Parathyroid adenoma (tissue), 2 donors: ENCODE measurements at regions not wholly inside any gene's neighbourhood (a gene's known extent, or its start where the extent isn't known, plus 50 kb on each side); places are given as distances from the start of the nearest gene placed in this dataset.
"Not testable (repeated sequence)": the region's sequence is repeated elsewhere in the genome, so short reads cannot be mapped to it uniquely, and the experiment has no call there.

ENCODE experiments used
- H2AFZ ChIP-seq: fragments of 300-600 bp; sonication (generic); one replicate; pipeline ENCODE4 v1.7.0; 2017; ENCODE audit warnings: antibody characterized with exemption, mild to moderate bottlenecking
- H3K27ac ChIP-seq: fragments of 300-600 bp; sonication (generic); one replicate; pipeline ENCODE4 v1.7.0; 2017
- H3K27me3 ChIP-seq: fragments of 300-600 bp; sonication (generic); one replicate; pipeline ENCODE4 v1.7.0; 2017; ENCODE audit warnings: low read length; ENCODE audit not compliant: control insufficient read depth, insufficient read depth
- H3K36me3 ChIP-seq: fragments of 300-600 bp; sonication (generic); one replicate; pipeline ENCODE4 v1.7.0; 2017; ENCODE audit warnings: low read length; ENCODE audit not compliant: control insufficient read depth, insufficient read depth
- H3K4me1 ChIP-seq: fragments of 300-600 bp; sonication (generic); one replicate; pipeline ENCODE4 v1.7.0; 2017; ENCODE audit warnings: control low read depth
- H3K4me2 ChIP-seq: fragments of 300-600 bp; sonication (generic); one replicate; pipeline ENCODE4 v1.7.0; 2017; ENCODE audit warnings: low read length
- H3K4me3 ChIP-seq: fragments of 300-600 bp; sonication (generic); one replicate; pipeline ENCODE4 v1.7.0; 2017; ENCODE audit warnings: low read depth, low read length
- H3K79me2 ChIP-seq: fragments of 300-600 bp; sonication (generic); one replicate; pipeline ENCODE4 v1.7.0; 2017; ENCODE audit warnings: control low read depth
- H3K9ac ChIP-seq: fragments of 300-600 bp; sonication (generic); one replicate; pipeline ENCODE4 v1.7.0; 2017; ENCODE audit warnings: mild to moderate bottlenecking
- H3K9me3 ChIP-seq: fragments of 300-600 bp; sonication (generic); one replicate; pipeline ENCODE4 v1.7.0; 2017; ENCODE audit warnings: low read length; ENCODE audit not compliant: control insufficient read depth
- CTCF ChIP-seq: fragments of 300-600 bp; sonication (generic); IDR thresholded peaks from one replicate; pipeline ENCODE4 v1.7.0; 2017; ENCODE audit warnings: antibody characterized with exemption, mild to moderate bottlenecking
- donor health status: primary hyperparathyroidism.

GRCh38 chr3:192993411-192993810 is 75.8 kb upstream of the MB21D2 start:
- Histone ChIP-seq H3K4me2 (no peak overlapping the region), H3K4me1 (no peaks in the 10 kb centered on the region), H3K79me2 (no peaks in the 10 kb centered on the region), H3K36me3 (no peaks in the 10 kb centered on the region), H3K4me3 (no peak overlapping the region), H3K27me3 (no peaks in the 10 kb centered on the region), H2AFZ (no peak overlapping the region), H3K27ac (peak overlapping the region; percentile 3), H3K9ac (no peak overlapping the region), H3K9me3 (no peaks in the 10 kb centered on the region)
- TF ChIP-seq CTCF, result no peak

- H3K36me3 ChIP-seq, H3K9me3 ChIP-seq, H3K79me2 ChIP-seq, H3K4me3 ChIP-seq, H3K27me3 ChIP-seq, H3K27ac ChIP-seq, H3K4me2 ChIP-seq, H2AFZ ChIP-seq, H3K9ac ChIP-seq, H3K4me1 ChIP-seq: not testable (repeated sequence)
These were observed 83.5 kb upstream of the MB21D2 start for GRCh38 chr3:193001113-193001512.

- H2AFZ ChIP-seq, H3K4me3 ChIP-seq, H3K27ac ChIP-seq, H3K4me1 ChIP-seq, H3K36me3 ChIP-seq, H3K9me3 ChIP-seq, H3K27me3 ChIP-seq, H3K79me2 ChIP-seq, H3K9ac ChIP-seq, H3K4me2 ChIP-seq: not testable (repeated sequence)
These were observed 86.0 kb upstream of the MB21D2 start for GRCh38 chr3:193003624-193004023.

GRCh38 chr3:193008654-193009053 is 91.0 kb upstream of the MB21D2 start:
- Histone ChIP-seq H3K4me2 (no peak overlapping the region), H3K9me3 (no peaks in the 10 kb centered on the region), H3K4me1 (no peaks in the 10 kb centered on the region), H3K27me3 (no peaks in the 10 kb centered on the region), H3K4me3 (no peak overlapping the region), H3K79me2 (no peaks in the 10 kb centered on the region), H3K36me3 (no peaks in the 10 kb centered on the region), H3K9ac (no peak overlapping the region), H3K27ac (no peak overlapping the region), H2AFZ (no peak overlapping the region)
- no peak for TF ChIP-seq CTCF

- H3K4me3 ChIP-seq, result no peak overlapping the region
- no peak overlapping the region for H3K9ac ChIP-seq
- H2AFZ ChIP-seq, result no peak overlapping the region
- no peaks in the 10 kb centered on the region for H3K4me1 ChIP-seq
- no peaks in the 10 kb centered on the region for H3K9me3 ChIP-seq
- no peak overlapping the region for H3K4me2 ChIP-seq
- no peaks in the 10 kb centered on the region for H3K27me3 ChIP-seq
- no peaks in the 10 kb centered on the region for H3K79me2 ChIP-seq
- no peaks in the 10 kb centered on the region for H3K36me3 ChIP-seq
- TF ChIP-seq CTCF, result no peak
- H3K27ac ChIP-seq, result no peak overlapping the region
These were observed 92.5 kb upstream of the MB21D2 start for GRCh38 chr3:193010191-193010590.

GRCh38 chr3:193011958-193012357 is 94.3 kb upstream of the MB21D2 start:
- Histone ChIP-seq H3K4me2 (no peak overlapping the region), H3K4me3 (no peak overlapping the region), H2AFZ (no peak overlapping the region), H3K36me3 (no peaks in the 10 kb centered on the region), H3K79me2 (no peaks in the 10 kb centered on the region), H3K9me3 (no peaks in the 10 kb centered on the region), H3K9ac (no peak overlapping the region), H3K27ac (no peak overlapping the region), H3K4me1 (no peaks in the 10 kb centered on the region), H3K27me3 (no peaks in the 10 kb centered on the region)
- TF ChIP-seq CTCF, result no peak
